Kidney glomerular epithelial cell (primary cell): ENCODE measurements at regions not wholly inside any gene's neighbourhood (a gene's known extent, or its start where the extent isn't known, plus 50 kb on each side); places are given as distances from the start of the nearest gene placed in this dataset.

Source experiments
- DNase-seq: peaks from one replicate; lab custom pipeline; 2025; lab: John Stamatoyannopoulos, UW

DNA sequence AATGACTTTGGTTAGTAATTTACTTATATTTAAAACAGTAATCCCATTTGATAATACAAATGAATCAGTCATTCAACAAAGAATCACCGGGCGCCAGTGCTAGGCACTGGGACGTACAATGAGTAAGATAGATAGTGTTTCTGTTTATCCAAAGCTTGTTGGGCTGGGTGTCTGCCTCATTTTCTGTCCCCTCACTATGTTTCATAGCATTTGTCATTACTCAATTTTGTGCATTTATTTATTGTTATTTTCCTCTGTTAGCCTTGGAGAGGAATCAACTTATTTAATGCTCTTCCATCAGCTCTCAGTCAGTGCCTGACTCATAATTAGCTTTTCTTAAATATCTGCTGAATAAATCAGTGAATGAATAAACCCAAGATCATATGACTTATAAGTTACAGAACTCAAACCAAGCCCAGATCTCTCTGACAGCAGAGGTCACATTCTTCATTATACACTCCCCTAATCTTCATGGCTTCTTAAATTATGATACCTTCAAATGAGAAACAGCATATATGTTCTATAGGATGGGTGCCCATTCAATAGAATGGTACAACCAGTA, 86.2 kb downstream of the TSPAN8 start:
- DNase-seq = no peak

GRCh38 chr12:71070416-71071128, 87.2 kb downstream of the TSPAN8 start:
- no peak for DNase-seq

DNA sequence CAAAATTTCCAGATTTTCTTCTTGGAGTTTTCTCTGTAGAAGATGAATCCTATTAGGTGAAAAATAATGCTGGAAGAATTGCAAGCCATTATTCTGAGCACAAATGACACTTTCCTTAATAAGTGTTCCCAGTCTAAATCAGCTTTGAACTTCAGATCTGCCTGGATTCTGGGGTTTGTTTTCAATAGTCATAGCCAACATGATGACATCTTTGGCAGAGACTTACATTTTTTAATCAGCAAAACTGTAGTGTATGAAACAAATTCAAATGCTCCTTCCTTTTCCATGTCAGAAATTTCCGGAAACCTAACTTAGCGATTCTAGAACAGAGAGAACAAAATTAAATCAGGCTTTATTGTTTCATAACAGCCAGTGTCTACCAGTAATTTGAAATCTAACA, 88.5 kb downstream of the TSPAN8 start:
- no peak for DNase-seq

- no peak for DNase-seq
These were observed 94.7 kb downstream of the TSPAN8 start for GRCh38 chr12:71063087-71063486.

DNA sequence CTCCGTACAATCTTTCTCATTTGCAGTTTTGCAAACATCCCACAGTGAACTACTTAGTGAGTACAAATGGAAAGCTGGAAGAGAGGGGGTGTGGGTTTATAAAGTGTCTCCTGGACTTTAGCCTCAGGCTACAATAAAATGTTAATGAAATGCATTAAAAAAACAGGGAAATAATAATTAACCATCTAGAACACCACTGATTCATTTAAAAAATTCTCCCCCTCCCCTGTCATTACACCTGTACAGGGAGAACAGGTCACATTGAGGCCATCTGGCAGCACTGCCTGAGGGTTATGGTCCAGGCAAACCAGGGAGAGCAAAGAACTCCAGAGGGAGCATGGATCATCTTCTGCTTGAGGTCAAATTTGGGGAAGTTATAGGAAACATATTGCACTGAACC, 96.3 kb downstream of the TSPAN8 start:
- DNase-seq = no peak

DNA sequence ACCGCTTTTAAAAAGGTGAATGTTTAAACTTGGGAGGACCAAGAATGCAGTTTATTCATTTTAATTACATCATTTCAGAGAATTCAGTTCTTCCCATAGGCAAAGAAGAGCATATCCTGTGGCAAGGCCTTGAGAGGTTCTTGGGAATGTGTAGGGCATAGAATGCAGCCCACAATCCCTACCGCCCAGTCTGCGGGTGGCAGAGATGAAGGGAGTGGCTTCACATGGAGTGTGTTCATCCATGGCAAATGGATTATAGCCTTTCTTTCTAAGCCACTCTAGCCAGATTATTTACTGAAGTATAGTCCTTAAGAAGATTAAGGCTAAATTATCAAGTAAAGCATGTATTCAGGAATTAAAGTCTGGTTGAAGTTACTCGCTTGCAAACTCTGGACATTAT, 97.4 kb downstream of the TSPAN8 start:
- no peak for DNase-seq

DNA sequence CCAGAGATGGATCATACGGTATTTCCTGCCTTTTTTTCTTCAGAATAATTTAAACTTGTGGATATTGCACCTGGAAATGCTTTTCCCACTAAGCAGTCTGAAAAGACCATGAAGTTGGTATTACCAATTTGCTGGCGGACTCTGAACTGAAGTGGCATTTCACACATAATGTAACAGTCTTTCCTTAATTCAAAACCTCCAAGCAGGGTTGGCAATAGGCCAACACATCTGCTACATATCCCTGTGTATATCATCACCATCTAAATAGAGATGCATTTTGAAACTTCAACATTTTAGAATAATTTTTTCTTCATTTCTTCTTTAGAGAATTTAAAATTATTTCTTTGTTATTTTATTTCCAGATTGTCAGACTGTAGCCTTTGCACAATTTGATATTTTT, 100.5 kb downstream of the TSPAN8 start:
- DNase-seq = no peak

- no peak for DNase-seq
These were observed 103.2 kb downstream of the TSPAN8 start for GRCh38 chr12:71054551-71054950.

GRCh38 chr12:71046215-71046614, 111.6 kb downstream of the TSPAN8 start:
- peak; percentile 57 for DNase-seq

DNA sequence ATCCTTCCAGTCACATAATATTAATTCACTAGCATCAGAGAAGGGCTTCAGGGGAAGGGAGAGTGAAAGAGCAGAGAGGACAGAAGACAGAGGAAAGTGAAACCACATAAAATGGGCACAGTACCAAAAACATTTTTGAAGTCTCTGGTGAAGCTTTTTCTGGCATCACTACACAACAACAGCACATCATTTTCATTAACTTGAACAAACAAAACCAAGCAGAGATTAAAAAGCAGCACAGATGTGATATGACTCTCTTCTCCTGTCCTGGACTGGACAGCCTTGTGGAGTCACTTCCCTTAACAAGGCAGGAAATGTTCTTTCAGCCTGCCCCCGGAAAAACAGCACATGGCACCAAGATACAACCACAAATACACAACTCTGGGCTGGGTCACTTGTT, 112.0 kb downstream of the TSPAN8 start:
- DNase-seq = peak; percentile 41

DNA sequence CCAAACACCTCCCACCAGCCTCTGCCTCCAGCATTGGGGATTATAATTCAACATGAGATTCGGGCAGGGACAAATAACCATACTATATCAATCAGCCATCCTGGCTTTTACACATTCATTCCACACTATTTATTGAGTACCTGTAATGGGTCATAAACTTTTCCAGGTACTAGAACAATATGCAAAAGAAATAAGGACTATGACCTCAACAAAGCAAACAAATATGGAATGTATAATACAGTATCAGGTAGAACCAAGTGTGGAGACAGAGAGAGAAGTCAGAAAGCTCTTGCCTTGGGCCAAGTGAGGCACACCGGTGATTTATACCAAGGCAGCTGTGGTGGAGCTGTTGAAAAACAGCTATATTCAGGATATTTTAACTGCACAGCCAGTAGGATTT, 116.3 kb downstream of the TSPAN8 start:
- no peak for DNase-seq

- no peak for DNase-seq
These were observed 118.4 kb upstream of the PTPRR start for GRCh38 chr12:71038960-71039359.

DNA sequence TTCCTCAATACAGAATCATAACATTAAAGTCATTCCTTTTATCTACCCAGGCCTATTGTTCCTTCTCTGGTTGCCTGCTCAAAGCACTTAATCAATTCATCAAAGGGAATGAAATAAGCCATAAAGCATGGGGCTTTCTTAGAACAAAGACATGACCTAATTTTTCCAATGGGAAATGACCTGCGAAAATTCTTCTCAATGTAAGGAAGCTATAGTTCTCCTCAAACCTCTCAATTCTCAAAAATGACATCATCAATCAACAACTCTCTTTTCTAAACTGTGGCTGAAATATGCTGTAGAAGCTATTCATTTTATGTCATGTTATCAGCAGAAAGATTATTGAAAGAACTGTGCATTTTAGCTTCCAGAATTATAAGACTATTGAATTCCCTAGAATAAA, 116.0 kb upstream of the PTPRR start:
- DNase-seq = peak; percentile 6

DNA sequence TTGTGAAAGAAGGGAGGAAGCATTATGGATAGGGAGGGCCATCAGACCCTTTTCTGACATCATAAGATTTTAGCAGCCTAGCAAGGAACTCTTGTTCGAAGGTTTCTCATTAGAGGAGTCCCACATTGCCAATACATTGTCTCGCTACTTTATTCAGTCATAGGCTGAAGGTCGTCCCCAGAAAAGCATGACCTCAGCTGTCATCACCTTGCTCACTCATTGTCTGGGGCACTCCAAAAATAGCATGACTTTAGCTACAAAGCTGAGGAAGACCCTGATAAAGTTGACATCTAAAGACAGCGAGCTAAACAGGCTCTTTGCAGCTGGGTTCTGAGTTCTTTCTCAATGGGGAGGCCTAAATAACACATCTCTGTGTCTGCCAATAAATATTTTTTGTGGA, 112.4 kb upstream of the PTPRR start:
- DNase-seq = no peak

- DNase-seq = no peak
These were observed 108.8 kb upstream of the PTPRR start for GRCh38 chr12:71029302-71029701.

DNA sequence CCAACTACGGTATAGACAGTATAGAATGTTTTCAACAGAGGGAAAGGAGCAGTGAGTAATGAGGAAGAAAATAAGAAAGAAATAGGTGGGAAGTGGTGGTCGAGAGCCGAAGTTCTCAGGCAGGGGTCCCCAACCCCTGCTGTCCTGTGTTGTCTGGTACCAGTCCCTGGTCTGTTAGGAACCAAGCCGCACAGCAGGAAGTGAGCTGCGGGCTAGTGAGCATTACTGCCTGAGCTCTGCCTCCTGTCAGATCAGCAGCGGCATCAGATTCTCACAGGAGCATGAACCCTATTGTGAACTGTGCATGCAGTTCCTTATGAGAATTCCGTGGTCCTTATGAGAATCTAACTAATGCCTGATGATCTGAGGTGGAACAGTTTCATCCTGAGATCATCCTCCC, 107.3 kb upstream of the PTPRR start:
- no peak for DNase-seq

GRCh38 chr12:71024827-71025226, 104.3 kb upstream of the PTPRR start:
- no peak for DNase-seq

DNA sequence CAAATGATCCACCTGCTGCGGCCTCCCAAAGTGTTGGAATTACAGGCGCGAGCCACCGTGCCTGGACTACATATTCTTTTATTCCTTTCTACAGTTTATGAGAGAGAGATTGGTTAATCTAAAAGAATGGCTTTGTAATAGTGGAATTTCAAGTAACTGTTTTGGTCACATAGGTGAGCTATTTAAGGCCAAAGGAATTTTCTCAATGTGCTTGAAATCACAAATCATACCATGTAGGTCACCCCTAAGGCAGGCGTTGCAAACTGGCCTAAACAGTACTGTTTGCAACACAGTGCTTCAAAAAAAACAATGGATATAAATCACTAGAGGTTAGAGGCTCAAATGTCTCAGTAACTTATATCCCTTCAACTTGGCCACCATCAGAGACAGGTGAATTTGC, 103.7 kb upstream of the PTPRR start:
- DNase-seq = no peak

GRCh38 chr12:71021491-71021890, 101.0 kb upstream of the PTPRR start:
- no peak for DNase-seq

DNA sequence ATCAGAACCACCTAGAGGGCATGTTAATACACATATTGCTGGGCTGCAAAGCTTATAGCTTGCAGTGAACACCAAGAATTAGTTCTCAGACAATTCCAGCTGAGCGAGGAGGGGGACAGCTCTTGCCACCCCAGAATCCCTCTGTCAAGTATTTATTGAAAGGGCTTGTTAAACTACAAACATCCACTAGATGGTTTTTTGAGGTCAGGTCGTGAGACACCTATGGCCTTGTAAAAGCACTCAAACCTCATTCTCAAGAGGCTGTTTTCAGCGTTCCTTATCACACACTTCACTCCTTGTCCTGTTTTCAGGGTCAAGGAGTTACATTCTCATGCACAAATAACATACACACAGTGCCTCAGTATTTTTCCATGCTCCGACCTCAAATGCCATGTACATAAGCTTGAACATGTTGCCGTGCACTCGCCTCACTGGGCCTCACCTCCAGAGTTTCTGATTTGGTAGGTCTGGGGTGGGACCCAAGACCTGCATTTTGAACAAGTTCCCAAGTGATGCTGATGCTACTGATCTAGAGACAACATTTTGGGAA, 98.8 kb upstream of the PTPRR start:
- DNase-seq = no peak

GRCh38 chr12:71018682-71019081, 98.1 kb upstream of the PTPRR start:
- no peak for DNase-seq

DNA sequence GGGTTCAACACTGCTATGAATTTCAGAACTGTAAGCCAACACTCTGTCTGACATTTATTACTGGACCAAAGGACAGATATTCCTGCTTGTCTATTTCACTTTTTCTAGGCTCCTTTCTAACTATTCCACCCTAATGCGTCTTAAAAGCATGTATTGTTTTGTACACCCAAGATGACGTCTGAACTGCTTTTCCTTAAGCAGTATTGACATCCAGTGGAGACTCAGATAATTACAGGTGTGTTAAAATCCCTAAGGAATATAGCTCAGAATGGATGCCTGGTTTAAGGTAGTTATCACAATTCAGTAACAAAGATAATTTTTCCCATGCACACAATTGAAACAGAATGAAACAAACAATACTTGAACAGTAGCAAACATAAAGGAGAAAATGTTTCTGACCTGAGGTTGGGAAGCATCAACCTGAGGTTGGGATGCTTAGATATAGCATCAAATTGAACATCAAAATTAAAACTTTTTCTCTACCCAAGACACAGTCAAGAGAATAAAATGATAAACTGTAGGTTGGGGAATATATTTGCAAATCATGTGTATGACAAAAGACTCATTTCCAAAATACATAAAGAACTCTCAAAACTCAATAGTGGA, 93.7 kb upstream of the PTPRR start:
- peak; percentile 55 for DNase-seq

- peak; percentile 5 for DNase-seq
These were observed 90.7 kb upstream of the PTPRR start for GRCh38 chr12:71011261-71011660.

DNA sequence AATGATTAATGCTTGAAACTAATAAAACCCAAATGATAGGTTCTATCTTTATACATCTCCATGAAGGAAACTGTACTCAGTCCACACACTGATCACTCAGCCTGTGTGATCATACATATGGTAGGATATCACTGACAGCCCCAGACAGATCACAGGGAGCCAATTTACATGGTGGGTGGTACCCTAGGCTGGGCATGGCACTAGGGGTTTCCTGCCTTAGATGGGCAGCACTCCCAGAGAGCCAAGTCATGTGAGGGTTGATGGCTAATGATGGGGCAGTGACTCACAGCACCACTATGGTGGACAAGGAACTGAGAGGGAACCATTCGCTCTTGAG, 89.6 kb upstream of the PTPRR start:
- DNase-seq = no peak
